ENCODE measurements at regions not wholly inside any gene's neighbourhood (a gene's known extent, or its start where the extent isn't known, plus 50 kb on each side); places are given as distances from the start of the nearest gene placed in this dataset.

DNA sequence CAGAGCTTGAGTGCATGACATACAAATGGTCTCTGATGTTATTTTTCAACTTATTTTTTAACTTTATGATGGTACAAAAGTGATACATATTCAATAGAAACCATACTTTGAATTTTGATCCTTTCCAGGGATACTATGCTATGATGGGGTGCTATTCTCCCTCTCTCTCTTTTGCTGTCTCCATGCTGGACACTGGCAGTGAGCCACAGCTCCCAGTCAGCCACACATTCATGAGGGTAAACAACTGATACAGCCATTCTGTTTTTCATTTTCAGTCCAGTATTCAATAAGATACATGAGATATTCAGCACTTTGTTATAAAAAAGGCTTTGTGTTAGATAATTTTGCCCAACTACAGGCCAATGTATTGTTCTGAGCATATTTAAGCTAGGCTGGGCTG is 859.3 kb upstream of the KLHL29 start:
- H3K4me3 ChIP-seq (ENCODE audit: low read depth in 1 of 5, low read length in 5 of 5) = no peak overlapping the region
- H3K9me3 ChIP-seq (ENCODE audit: control insufficient read depth in 5 of 5, low read length in 5 of 5) = peaks cover 0 to 10% (median 6%) of the 10 kb centered on the region in 5 donors
- H3K9ac ChIP-seq (ENCODE audit: low read length in 5 of 5) = no peak overlapping the region
- no peak overlapping the region for H3K27ac ChIP-seq (ENCODE audit: low read depth, low read length)
- no peaks in the 10 kb centered on the region for H3K36me3 ChIP-seq (ENCODE audit: control insufficient read depth in 5 of 5, insufficient read depth in 5 of 5, low read length in 5 of 5)
- H3K4me1 ChIP-seq (ENCODE audit: control insufficient read depth in 5 of 5, insufficient read depth in 5 of 5, low read length in 5 of 5) = no peaks in the 10 kb centered on the region
- no peaks in the 10 kb centered on the region for H3K27me3 ChIP-seq (ENCODE audit: control insufficient read depth in 5 of 5, insufficient read depth in 4 of 5, low read length in 5 of 5)

- no peaks in the 10 kb centered on the region for H3K27me3 ChIP-seq (ENCODE audit: control insufficient read depth in 5 of 5, insufficient read depth in 4 of 5, low read length in 5 of 5)
- H3K4me1 ChIP-seq (ENCODE audit: control insufficient read depth in 5 of 5, insufficient read depth in 5 of 5, low read length in 5 of 5) = no peaks in the 10 kb centered on the region
- no peak overlapping the region for H3K4me3 ChIP-seq (ENCODE audit: low read depth in 1 of 5, low read length in 5 of 5)
- H3K9me3 ChIP-seq (ENCODE audit: control insufficient read depth in 5 of 5, low read length in 5 of 5) = peaks cover 0 to 9% (median 7%) of the 10 kb centered on the region in 5 donors
- no peak overlapping the region for H3K27ac ChIP-seq (ENCODE audit: low read depth, low read length)
- no peaks in the 10 kb centered on the region for H3K36me3 ChIP-seq (ENCODE audit: control insufficient read depth in 5 of 5, insufficient read depth in 5 of 5, low read length in 5 of 5)
- H3K9ac ChIP-seq (ENCODE audit: low read length in 5 of 5) = no peak overlapping the region
These were observed 854.8 kb upstream of the KLHL29 start for GRCh38 chr2:22530131-22530530.

DNA sequence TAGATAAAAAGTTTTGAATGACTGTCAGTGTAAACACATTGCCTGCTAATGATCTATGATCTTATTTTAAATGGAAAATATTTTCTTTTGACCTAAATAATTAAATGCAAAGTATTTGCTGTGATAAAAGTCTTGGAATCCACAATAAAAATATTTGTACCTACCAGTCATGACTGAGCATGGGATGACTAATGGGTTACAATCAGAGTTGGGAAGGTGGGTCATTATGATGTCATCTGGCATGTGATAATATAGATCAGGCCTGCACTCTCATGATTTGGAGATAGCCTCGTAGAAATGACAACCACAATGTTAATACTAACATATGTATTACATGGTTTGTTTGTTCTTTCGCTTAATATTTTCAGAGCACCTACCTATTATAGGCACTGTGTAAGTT is 848.8 kb upstream of the KLHL29 start:
- Histone ChIP-seq H3K27me3 (ENCODE audit: control insufficient read depth in 5 of 5, insufficient read depth in 4 of 5, low read length in 5 of 5) (no peaks in the 10 kb centered on the region), H3K4me1 (ENCODE audit: control insufficient read depth in 5 of 5, insufficient read depth in 5 of 5, low read length in 5 of 5) (no peaks in the 10 kb centered on the region), H3K27ac (ENCODE audit: low read depth, low read length) (no peak overlapping the region), H3K4me3 (ENCODE audit: low read depth in 1 of 5, low read length in 5 of 5) (no peak overlapping the region), H3K9ac (ENCODE audit: low read length in 5 of 5) (no peak overlapping the region), H3K9me3 (ENCODE audit: control insufficient read depth in 5 of 5, low read length in 5 of 5) (peaks cover 0 to 4% (median 0%) of the 10 kb centered on the region in 5 donors), H3K36me3 (ENCODE audit: control insufficient read depth in 5 of 5, insufficient read depth in 5 of 5, low read length in 5 of 5) (no peaks in the 10 kb centered on the region)

DNA sequence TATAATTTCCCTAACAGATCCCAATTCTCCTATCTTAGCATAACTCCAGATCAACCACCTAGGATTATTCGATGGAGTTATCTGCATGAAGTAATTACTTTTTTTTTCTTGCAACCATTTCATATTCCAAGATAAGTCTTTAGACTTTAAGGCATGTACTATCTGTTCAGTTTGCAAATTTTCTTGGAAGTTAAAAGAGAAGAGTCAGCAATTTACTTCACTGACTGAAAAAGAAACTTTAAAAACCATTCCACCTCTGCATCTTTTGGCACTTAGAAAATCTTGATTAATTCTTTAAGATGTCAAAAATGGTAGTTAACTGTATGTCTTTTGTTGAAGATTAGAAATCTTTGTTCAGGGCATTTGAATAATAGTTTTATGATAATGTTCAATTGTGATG is 830.5 kb upstream of the KLHL29 start:
- Histone ChIP-seq H3K27me3 (ENCODE audit: control insufficient read depth in 5 of 5, insufficient read depth in 4 of 5, low read length in 5 of 5) (no peaks in the 10 kb centered on the region), H3K9ac (ENCODE audit: low read length in 5 of 5) (no peak overlapping the region), H3K4me1 (ENCODE audit: control insufficient read depth in 5 of 5, insufficient read depth in 5 of 5, low read length in 5 of 5) (no peaks in the 10 kb centered on the region), H3K36me3 (ENCODE audit: control insufficient read depth in 5 of 5, insufficient read depth in 5 of 5, low read length in 5 of 5) (no peaks in the 10 kb centered on the region), H3K9me3 (ENCODE audit: control insufficient read depth in 5 of 5, low read length in 5 of 5) (peaks cover 0 to 3% (median 0%) of the 10 kb centered on the region in 5 donors), H3K27ac (ENCODE audit: low read depth, low read length) (no peak overlapping the region), H3K4me3 (ENCODE audit: low read depth in 1 of 5, low read length in 5 of 5) (no peak overlapping the region)

DNA sequence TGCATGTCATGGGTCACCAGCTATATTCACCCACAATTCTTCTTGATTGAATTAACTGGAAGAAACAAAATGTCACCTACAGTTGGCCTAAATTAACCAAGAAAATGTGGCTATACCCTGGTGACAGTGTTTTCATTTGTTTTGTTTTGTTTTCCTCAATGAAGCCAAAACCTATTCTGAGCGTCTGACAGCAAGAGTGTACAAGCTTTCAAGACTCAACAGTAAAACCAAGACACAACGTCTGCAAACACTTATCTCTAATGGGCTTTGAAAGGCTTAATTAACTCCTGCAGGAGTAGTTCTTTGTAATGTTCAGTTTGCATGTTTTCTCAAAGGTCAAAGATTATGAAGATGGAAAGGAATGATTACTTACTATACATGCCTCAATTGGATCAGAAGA is 827.6 kb upstream of the KLHL29 start:
- H3K9ac ChIP-seq (ENCODE audit: low read length in 5 of 5) = no peak overlapping the region
- no peak overlapping the region for H3K27ac ChIP-seq (ENCODE audit: low read depth, low read length)
- no peaks in the 10 kb centered on the region for H3K27me3 ChIP-seq (ENCODE audit: control insufficient read depth in 5 of 5, insufficient read depth in 4 of 5, low read length in 5 of 5)
- H3K36me3 ChIP-seq (ENCODE audit: control insufficient read depth in 5 of 5, insufficient read depth in 5 of 5, low read length in 5 of 5) = no peaks in the 10 kb centered on the region
- H3K4me3 ChIP-seq (ENCODE audit: low read depth in 1 of 5, low read length in 5 of 5) = no peak overlapping the region
- H3K4me1 ChIP-seq (ENCODE audit: control insufficient read depth in 5 of 5, insufficient read depth in 5 of 5, low read length in 5 of 5) = no peaks in the 10 kb centered on the region
- H3K9me3 ChIP-seq (ENCODE audit: control insufficient read depth in 5 of 5, low read length in 5 of 5) = no peaks in the 10 kb centered on the region

GRCh38 chr2:22560021-22560420 is 825.0 kb upstream of the KLHL29 start:
- H3K9me3 ChIP-seq (ENCODE audit: control insufficient read depth in 5 of 5, low read length in 5 of 5) = no peaks in the 10 kb centered on the region
- no peak overlapping the region for H3K27ac ChIP-seq (ENCODE audit: low read depth, low read length)
- H3K36me3 ChIP-seq (ENCODE audit: control insufficient read depth in 5 of 5, insufficient read depth in 5 of 5, low read length in 5 of 5) = no peaks in the 10 kb centered on the region
- H3K9ac ChIP-seq (ENCODE audit: low read length in 5 of 5) = no peak overlapping the region
- H3K4me3 ChIP-seq (ENCODE audit: low read depth in 1 of 5, low read length in 5 of 5) = no peak overlapping the region
- no peaks in the 10 kb centered on the region for H3K27me3 ChIP-seq (ENCODE audit: control insufficient read depth in 5 of 5, insufficient read depth in 4 of 5, low read length in 5 of 5)
- H3K4me1 ChIP-seq (ENCODE audit: control insufficient read depth in 5 of 5, insufficient read depth in 5 of 5, low read length in 5 of 5) = no peaks in the 10 kb centered on the region

DNA sequence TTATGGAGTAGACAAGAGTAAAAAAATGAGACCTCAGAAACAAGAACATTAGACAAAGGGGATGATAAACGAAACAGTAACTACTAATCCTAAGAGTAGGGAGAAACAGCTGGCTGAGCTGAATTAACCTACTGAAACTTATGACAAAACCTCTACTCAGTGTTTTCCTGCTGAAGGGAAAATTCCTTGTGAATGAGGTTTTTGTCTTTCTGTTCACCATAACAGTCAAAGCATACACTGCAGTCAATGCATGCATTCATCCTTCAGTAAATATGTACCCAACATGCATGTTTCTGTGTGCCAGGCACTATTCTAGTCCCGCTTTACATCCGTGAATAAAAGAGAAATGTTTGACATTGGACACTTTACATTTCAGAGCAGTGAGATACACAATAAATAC is 805.6 kb upstream of the KLHL29 start:
- Histone ChIP-seq H3K36me3 (ENCODE audit: control insufficient read depth in 5 of 5, insufficient read depth in 5 of 5, low read length in 5 of 5) (no peaks in the 10 kb centered on the region), H3K4me1 (ENCODE audit: control insufficient read depth in 5 of 5, insufficient read depth in 5 of 5, low read length in 5 of 5) (no peaks in the 10 kb centered on the region)

DNA sequence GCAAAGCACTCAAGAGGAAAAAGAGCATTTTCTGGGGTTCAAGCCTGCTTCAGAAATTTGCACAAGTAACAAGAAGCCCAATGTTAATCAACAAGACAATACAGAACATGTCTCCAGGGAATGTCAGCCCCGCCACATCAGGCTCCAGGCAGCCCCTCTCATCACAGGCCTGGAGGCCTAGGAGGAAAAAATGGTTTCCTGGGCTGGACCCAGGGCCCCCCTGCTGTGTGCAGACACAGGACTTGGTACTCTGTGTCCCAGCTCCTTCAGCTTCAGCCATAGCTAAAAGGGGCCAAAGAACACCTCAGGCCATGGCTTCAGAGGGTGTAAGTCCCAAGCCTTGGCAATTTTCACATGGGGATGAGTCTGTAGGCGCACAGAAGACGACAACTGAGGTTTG is 802.9 kb upstream of the KLHL29 start:
- Histone ChIP-seq H3K4me1 (ENCODE audit: control insufficient read depth in 5 of 5, insufficient read depth in 5 of 5, low read length in 5 of 5) (no peaks in the 10 kb centered on the region), H3K27me3 (ENCODE audit: control insufficient read depth in 5 of 5, insufficient read depth in 4 of 5, low read length in 5 of 5) (no peaks in the 10 kb centered on the region), H3K27ac (ENCODE audit: low read depth, low read length) (no peak overlapping the region), H3K36me3 (ENCODE audit: control insufficient read depth in 5 of 5, insufficient read depth in 5 of 5, low read length in 5 of 5) (no peaks in the 10 kb centered on the region), H3K9ac (ENCODE audit: low read length in 5 of 5) (no peak overlapping the region), H3K9me3 (ENCODE audit: control insufficient read depth in 5 of 5, low read length in 5 of 5) (peaks cover 5 to 22% (median 15%) of the 10 kb centered on the region in 5 donors), H3K4me3 (ENCODE audit: low read depth in 1 of 5, low read length in 5 of 5) (no peak overlapping the region)

More for the DNA sequence above, 805.6 kb upstream of the KLHL29 start:
- H3K9me3 ChIP-seq (ENCODE audit: control insufficient read depth in 5 of 5, low read length in 5 of 5) = peaks cover 5 to 16% (median 12%) of the 10 kb centered on the region in 5 donors
- no peak overlapping the region for H3K27ac ChIP-seq (ENCODE audit: low read depth, low read length)
- H3K27me3 ChIP-seq (ENCODE audit: control insufficient read depth in 5 of 5, insufficient read depth in 4 of 5, low read length in 5 of 5) = no peaks in the 10 kb centered on the region
- no peak overlapping the region for H3K4me3 ChIP-seq (ENCODE audit: low read depth in 1 of 5, low read length in 5 of 5)
- no peak overlapping the region for H3K9ac ChIP-seq (ENCODE audit: low read length in 5 of 5)

DNA sequence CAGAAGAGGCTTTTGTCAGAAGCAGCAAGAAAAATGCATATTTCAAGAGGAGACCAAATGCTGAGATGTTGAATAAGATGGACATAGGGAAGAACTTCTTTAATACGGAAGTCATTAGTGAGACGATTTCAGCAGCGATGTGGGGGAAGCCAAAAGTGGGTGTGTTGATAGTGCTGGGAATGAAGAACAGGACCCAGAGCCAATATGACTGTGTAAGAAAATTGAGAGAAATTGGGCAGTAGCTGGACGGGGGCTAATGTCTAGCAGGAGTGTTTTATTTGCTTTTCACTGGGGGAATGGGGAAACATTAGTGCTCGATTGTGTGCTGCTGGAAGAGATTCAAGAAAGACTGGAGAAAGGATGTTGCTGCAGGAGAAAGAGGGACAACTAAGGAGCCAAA is 788.7 kb upstream of the KLHL29 start:
- Histone ChIP-seq H3K9ac (ENCODE audit: low read length in 5 of 5) (no peak overlapping the region), H3K27me3 (ENCODE audit: control insufficient read depth in 5 of 5, insufficient read depth in 4 of 5, low read length in 5 of 5) (no peaks in the 10 kb centered on the region), H3K4me1 (ENCODE audit: control insufficient read depth in 5 of 5, insufficient read depth in 5 of 5, low read length in 5 of 5) (no peaks in the 10 kb centered on the region), H3K27ac (ENCODE audit: low read depth, low read length) (no peak overlapping the region), H3K9me3 (ENCODE audit: control insufficient read depth in 5 of 5, low read length in 5 of 5) (peaks cover 0 to 7% (median 3%) of the 10 kb centered on the region in 5 donors), H3K36me3 (ENCODE audit: control insufficient read depth in 5 of 5, insufficient read depth in 5 of 5, low read length in 5 of 5) (no peaks in the 10 kb centered on the region), H3K4me3 (ENCODE audit: low read depth in 1 of 5, low read length in 5 of 5) (no peak overlapping the region)

DNA sequence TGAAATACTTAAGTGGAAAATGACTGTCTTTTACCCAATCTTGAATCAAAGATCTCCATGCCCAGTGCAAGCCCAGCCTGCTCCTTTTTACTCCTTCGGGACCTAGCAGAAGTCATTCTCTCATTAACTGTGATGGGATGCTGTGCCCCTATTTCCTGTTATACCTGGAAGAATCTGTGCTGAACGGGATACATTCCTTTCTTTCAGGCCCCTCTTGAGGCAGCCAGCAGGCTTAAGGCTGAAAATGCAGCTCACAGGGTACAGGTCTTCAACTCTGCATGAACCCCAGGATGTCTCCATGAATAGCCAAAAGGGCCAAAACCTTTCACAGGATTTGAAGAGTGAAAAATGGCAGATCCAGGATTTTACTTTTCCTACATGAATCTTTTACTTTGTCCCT is 784.8 kb upstream of the KLHL29 start:
- no peak overlapping the region for H3K9ac ChIP-seq (ENCODE audit: low read length in 5 of 5)
- H3K27me3 ChIP-seq (ENCODE audit: control insufficient read depth in 5 of 5, insufficient read depth in 4 of 5, low read length in 5 of 5) = no peaks in the 10 kb centered on the region

DNA sequence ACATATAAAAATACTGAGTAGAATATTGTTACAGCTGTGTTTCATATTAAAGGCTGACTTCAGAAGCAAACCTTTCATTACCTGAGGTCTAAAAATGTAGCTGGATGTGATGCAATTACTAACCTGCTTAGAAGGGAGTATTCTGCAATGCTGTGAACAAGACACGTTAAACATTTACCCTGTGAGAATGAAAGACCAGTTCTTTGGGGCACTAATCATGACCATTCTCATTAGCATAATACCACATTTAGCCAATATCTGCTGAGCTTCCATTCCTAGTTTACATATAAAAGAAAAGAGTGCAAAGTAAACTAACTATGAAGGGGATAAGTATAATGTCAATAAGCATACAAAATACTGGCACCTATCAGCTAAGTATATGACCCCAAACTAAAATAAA is 784.0 kb upstream of the KLHL29 start:
- no peaks in the 10 kb centered on the region for H3K4me1 ChIP-seq (ENCODE audit: control insufficient read depth in 5 of 5, insufficient read depth in 5 of 5, low read length in 5 of 5)

More for the DNA sequence above, 784.8 kb upstream of the KLHL29 start:
- no peak overlapping the region for H3K4me3 ChIP-seq (ENCODE audit: low read depth in 1 of 5, low read length in 5 of 5)
- no peaks in the 10 kb centered on the region for H3K9me3 ChIP-seq (ENCODE audit: control insufficient read depth in 5 of 5, low read length in 5 of 5)
- H3K36me3 ChIP-seq (ENCODE audit: control insufficient read depth in 5 of 5, insufficient read depth in 5 of 5, low read length in 5 of 5) = no peaks in the 10 kb centered on the region
- H3K27ac ChIP-seq (ENCODE audit: low read depth, low read length) = no peak overlapping the region
- no peaks in the 10 kb centered on the region for H3K4me1 ChIP-seq (ENCODE audit: control insufficient read depth in 5 of 5, insufficient read depth in 5 of 5, low read length in 5 of 5)

More for the DNA sequence above, 784.0 kb upstream of the KLHL29 start:
- Histone ChIP-seq H3K36me3 (ENCODE audit: control insufficient read depth in 5 of 5, insufficient read depth in 5 of 5, low read length in 5 of 5) (no peaks in the 10 kb centered on the region), H3K27ac (ENCODE audit: low read depth, low read length) (no peak overlapping the region), H3K9me3 (ENCODE audit: control insufficient read depth in 5 of 5, low read length in 5 of 5) (no peaks in the 10 kb centered on the region), H3K9ac (ENCODE audit: low read length in 5 of 5) (no peak overlapping the region), H3K4me3 (ENCODE audit: low read depth in 1 of 5, low read length in 5 of 5) (no peak overlapping the region), H3K27me3 (ENCODE audit: control insufficient read depth in 5 of 5, insufficient read depth in 4 of 5, low read length in 5 of 5) (no peaks in the 10 kb centered on the region)
